NB4 (cell line): ENCODE measurements at regions not wholly inside any gene's neighbourhood (a gene's known extent, or its start where the extent isn't known, plus 50 kb on each side); places are given as distances from the start of the nearest gene placed in this dataset.

Source experiments
- MAX ChIP-seq: IDR thresholded peaks from 2 replicates; pipeline ENCODE4 v1.6.1; 2011; ENCODE audit warnings: low read depth, low read length
- MYC ChIP-seq: IDR thresholded peaks from 2 replicates; pipeline ENCODE4 v1.6.1; 2011; ENCODE audit warnings: low read depth, low read length
- POLR2A ChIP-seq: IDR thresholded peaks from 2 replicates; pipeline ENCODE4 v1.6.1; 2011; ENCODE audit warnings: mild to moderate bottlenecking; ENCODE audit not compliant: insufficient read length; ENCODE audit errors: extremely low read depth
- TF ChIP-seq, protein P1 (sequence below): IDR thresholded peaks from one replicate; pipeline ENCODE4 v1.5.1; 2012; ENCODE audit warnings: low read depth, low read length

DNA sequence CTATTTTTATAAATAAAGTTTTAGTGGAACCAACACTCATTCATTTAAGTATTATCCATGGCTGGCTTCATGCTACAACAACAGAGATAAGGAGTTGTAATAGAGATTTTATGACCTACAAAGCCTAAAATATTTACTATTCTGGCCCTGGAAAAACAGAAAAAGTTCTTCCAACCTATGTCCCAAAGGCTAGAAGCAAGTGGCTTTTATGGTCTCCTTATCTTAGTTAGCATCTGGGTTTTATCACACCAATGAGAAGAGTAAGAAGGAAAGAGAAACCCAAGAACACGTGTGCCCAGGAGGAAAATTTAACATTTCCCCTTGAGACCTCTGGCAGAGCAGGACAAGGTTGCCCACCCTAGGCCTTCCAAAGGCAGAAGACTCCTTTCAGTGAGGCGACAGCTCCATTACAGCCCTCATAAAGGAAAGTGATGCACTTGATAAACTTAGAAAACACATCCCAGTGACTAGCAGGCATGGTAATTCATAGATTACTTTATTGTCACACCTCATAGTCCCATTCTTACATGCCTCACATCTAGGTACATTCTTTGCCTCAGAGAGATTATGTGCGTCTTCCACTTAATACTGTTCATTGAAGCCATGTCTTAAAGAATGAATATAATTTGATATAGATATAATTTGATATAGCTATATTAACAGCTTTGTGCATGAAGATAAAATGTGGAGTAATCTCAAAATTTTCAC, 113.2 kb upstream of the ACP3 start:
- no peak for TF ChIP-seq POLR2A
- TF ChIP-seq, protein P1, sequence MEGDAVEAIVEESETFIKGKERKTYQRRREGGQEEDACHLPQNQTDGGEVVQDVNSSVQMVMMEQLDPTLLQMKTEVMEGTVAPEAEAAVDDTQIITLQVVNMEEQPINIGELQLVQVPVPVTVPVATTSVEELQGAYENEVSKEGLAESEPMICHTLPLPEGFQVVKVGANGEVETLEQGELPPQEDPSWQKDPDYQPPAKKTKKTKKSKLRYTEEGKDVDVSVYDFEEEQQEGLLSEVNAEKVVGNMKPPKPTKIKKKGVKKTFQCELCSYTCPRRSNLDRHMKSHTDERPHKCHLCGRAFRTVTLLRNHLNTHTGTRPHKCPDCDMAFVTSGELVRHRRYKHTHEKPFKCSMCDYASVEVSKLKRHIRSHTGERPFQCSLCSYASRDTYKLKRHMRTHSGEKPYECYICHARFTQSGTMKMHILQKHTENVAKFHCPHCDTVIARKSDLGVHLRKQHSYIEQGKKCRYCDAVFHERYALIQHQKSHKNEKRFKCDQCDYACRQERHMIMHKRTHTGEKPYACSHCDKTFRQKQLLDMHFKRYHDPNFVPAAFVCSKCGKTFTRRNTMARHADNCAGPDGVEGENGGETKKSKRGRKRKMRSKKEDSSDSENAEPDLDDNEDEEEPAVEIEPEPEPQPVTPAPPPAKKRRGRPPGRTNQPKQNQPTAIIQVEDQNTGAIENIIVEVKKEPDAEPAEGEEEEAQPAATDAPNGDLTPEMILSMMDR = no peak
- TF ChIP-seq MAX = no peak
- TF ChIP-seq MYC = no peak
